MG63 (cell line): ENCODE measurements at regions not wholly inside any gene's neighbourhood (a gene's known extent, or its start where the extent isn't known, plus 50 kb on each side); places are given as distances from the start of the nearest gene placed in this dataset.

ENCODE experiments used
- DNase-seq: peaks from one replicate; pipeline ENCODE4 v3.0.0-alpha.2; 2020
- H3K27me3 ChIP-seq: fragments of 250-450 bp; sonication (Bioruptor Pico); 2 replicates; pipeline ENCODE4 v1.5.1; 2020; ENCODE audit warnings: mild to moderate bottlenecking, moderate library complexity
- H3K36me3 ChIP-seq: fragments of 250-450 bp; sonication (Bioruptor Pico); 2 replicates; pipeline ENCODE4 v1.5.1; 2020; ENCODE audit warnings: mild to moderate bottlenecking, moderate library complexity
- H3K4me3 ChIP-seq: fragments of 250-450 bp; sonication (Bioruptor Pico); 2 replicates; pipeline ENCODE4 v1.5.1; 2020; ENCODE audit warnings: mild to moderate bottlenecking, moderate library complexity
- H3K9me3 ChIP-seq: fragments of 250-450 bp; sonication (Bioruptor Pico); 2 replicates; pipeline ENCODE4 v1.5.1; 2020; ENCODE audit warnings: mild to moderate bottlenecking, moderate library complexity

- Histone ChIP-seq H3K27me3 (no peaks in the 10 kb centered on the region), H3K4me3 (no peak overlapping the region), H3K36me3 (no peaks in the 10 kb centered on the region), H3K9me3 (no peaks in the 10 kb centered on the region)
- DNase-seq = no peak
Measured at GRCh38 chr14:62304257-62304656, 542.0 kb downstream of the SNAPC1 start.

GRCh38 chr14:62307844-62308243 is 545.6 kb downstream of the SNAPC1 start:
- Histone ChIP-seq H3K36me3 (no peaks in the 10 kb centered on the region), H3K27me3 (no peaks in the 10 kb centered on the region), H3K4me3 (no peak overlapping the region), H3K9me3 (no peaks in the 10 kb centered on the region)
- DNase-seq = no peak

GRCh38 chr14:62308316-62308715 is 546.1 kb downstream of the SNAPC1 start:
- no peaks in the 10 kb centered on the region for H3K27me3 ChIP-seq
- H3K4me3 ChIP-seq = no peak overlapping the region
- no peak for DNase-seq
- H3K9me3 ChIP-seq = no peaks in the 10 kb centered on the region
- no peaks in the 10 kb centered on the region for H3K36me3 ChIP-seq

GRCh38 chr14:62308891-62309290 is 546.7 kb downstream of the SNAPC1 start:
- DNase-seq = no peak
- no peaks in the 10 kb centered on the region for H3K27me3 ChIP-seq
- no peaks in the 10 kb centered on the region for H3K9me3 ChIP-seq
- no peak overlapping the region for H3K4me3 ChIP-seq
- no peaks in the 10 kb centered on the region for H3K36me3 ChIP-seq

GRCh38 chr14:62313212-62313611 is 551.0 kb downstream of the SNAPC1 start:
- no peaks in the 10 kb centered on the region for H3K36me3 ChIP-seq
- H3K4me3 ChIP-seq = no peak overlapping the region
- H3K27me3 ChIP-seq = no peaks in the 10 kb centered on the region
- H3K9me3 ChIP-seq = no peaks in the 10 kb centered on the region
- DNase-seq = no peak

GRCh38 chr14:62314221-62314620 is 552.0 kb downstream of the SNAPC1 start:
- DNase-seq = no peak

GRCh38 chr14:62314871-62315270 is 552.7 kb downstream of the SNAPC1 start:
- H3K4me3 ChIP-seq = no peak overlapping the region

More at GRCh38 chr14:62314221-62314620, 552.0 kb downstream of the SNAPC1 start:
- Histone ChIP-seq H3K36me3 (no peaks in the 10 kb centered on the region), H3K27me3 (no peaks in the 10 kb centered on the region), H3K9me3 (no peaks in the 10 kb centered on the region), H3K4me3 (no peak overlapping the region)

GRCh38 chr14:62315631-62316030 is 553.4 kb downstream of the SNAPC1 start:
- no peaks in the 10 kb centered on the region for H3K9me3 ChIP-seq
- no peak overlapping the region for H3K4me3 ChIP-seq
- H3K36me3 ChIP-seq = no peaks in the 10 kb centered on the region
- no peak for DNase-seq
- no peaks in the 10 kb centered on the region for H3K27me3 ChIP-seq

More at GRCh38 chr14:62314871-62315270, 552.7 kb downstream of the SNAPC1 start:
- Histone ChIP-seq H3K36me3 (no peaks in the 10 kb centered on the region), H3K27me3 (no peaks in the 10 kb centered on the region), H3K9me3 (no peaks in the 10 kb centered on the region)
- DNase-seq = no peak

- no peak for DNase-seq
- no peaks in the 10 kb centered on the region for H3K9me3 ChIP-seq
- no peaks in the 10 kb centered on the region for H3K36me3 ChIP-seq
- H3K4me3 ChIP-seq = no peak overlapping the region
- no peaks in the 10 kb centered on the region for H3K27me3 ChIP-seq
Measured at GRCh38 chr14:62322216-62322615, 560.0 kb downstream of the SNAPC1 start.

GRCh38 chr14:62329427-62329826 is 567.2 kb downstream of the SNAPC1 start:
- H3K27me3 ChIP-seq = no peaks in the 10 kb centered on the region
- H3K4me3 ChIP-seq = no peak overlapping the region
- H3K9me3 ChIP-seq = no peaks in the 10 kb centered on the region; the same call in 1 of the 2 replicates
- no peaks in the 10 kb centered on the region for H3K36me3 ChIP-seq
- DNase-seq = peak; percentile 7

- no peaks in the 10 kb centered on the region for H3K36me3 ChIP-seq
- H3K27me3 ChIP-seq = no peaks in the 10 kb centered on the region
- no peak for DNase-seq
- H3K4me3 ChIP-seq = no peak overlapping the region
- H3K9me3 ChIP-seq = no peaks in the 10 kb centered on the region; the same call in 1 of the 2 replicates
Measured at GRCh38 chr14:62347562-62348011, 585.4 kb downstream of the SNAPC1 start.

- H3K9me3 ChIP-seq = peaks cover 8% of the 10 kb centered on the region; the same call in 1 of the 2 replicates
Measured at GRCh38 chr14:62357362-62357761, 595.1 kb downstream of the SNAPC1 start.

GRCh38 chr14:62364161-62364560 is 601.9 kb downstream of the SNAPC1 start:
- no peak for DNase-seq
- no peaks in the 10 kb centered on the region for H3K36me3 ChIP-seq
- H3K4me3 ChIP-seq = no peak overlapping the region

More at GRCh38 chr14:62357362-62357761, 595.1 kb downstream of the SNAPC1 start:
- H3K4me3 ChIP-seq = no peak overlapping the region
- H3K27me3 ChIP-seq = no peaks in the 10 kb centered on the region
- no peaks in the 10 kb centered on the region for H3K36me3 ChIP-seq
- DNase-seq = no peak

GRCh38 chr14:62364800-62365280 is 602.6 kb downstream of the SNAPC1 start:
- Histone ChIP-seq H3K27me3 (no peaks in the 10 kb centered on the region), H3K9me3 (peaks cover 2% of the 10 kb centered on the region; the same call in 1 of the 2 replicates), H3K36me3 (no peaks in the 10 kb centered on the region), H3K4me3 (no peak overlapping the region)
- DNase-seq = peak; percentile 4

More at GRCh38 chr14:62364161-62364560, 601.9 kb downstream of the SNAPC1 start:
- Histone ChIP-seq H3K27me3 (no peaks in the 10 kb centered on the region), H3K9me3 (peaks cover 2% of the 10 kb centered on the region; the same call in 1 of the 2 replicates)

- H3K27me3 ChIP-seq = no peaks in the 10 kb centered on the region
- no peak for DNase-seq
- H3K4me3 ChIP-seq = no peak overlapping the region
- H3K36me3 ChIP-seq = no peaks in the 10 kb centered on the region
- no peaks in the 10 kb centered on the region for H3K9me3 ChIP-seq
Measured at GRCh38 chr14:62369919-62370560, 607.8 kb downstream of the SNAPC1 start.

- H3K9me3 ChIP-seq = no peaks in the 10 kb centered on the region
- no peaks in the 10 kb centered on the region for H3K27me3 ChIP-seq
- DNase-seq = no peak
- H3K36me3 ChIP-seq = no peaks in the 10 kb centered on the region
- no peak overlapping the region for H3K4me3 ChIP-seq
Measured at GRCh38 chr14:62373944-62374343, 611.7 kb downstream of the SNAPC1 start.

GRCh38 chr14:62378057-62378456 is 615.8 kb downstream of the SNAPC1 start:
- H3K9me3 ChIP-seq = no peaks in the 10 kb centered on the region
- DNase-seq = no peak
- no peaks in the 10 kb centered on the region for H3K36me3 ChIP-seq
- no peak overlapping the region for H3K4me3 ChIP-seq
- no peaks in the 10 kb centered on the region for H3K27me3 ChIP-seq
